Middle frontal gyrus (tissue), 1 donor: ENCODE measurements at regions not wholly inside any gene's neighbourhood (a gene's known extent, or its start where the extent isn't known, plus 50 kb on each side); places are given as distances from the start of the nearest gene placed in this dataset.

ENCODE experiments used
- DNase-seq: peaks from one replicate; pipeline ENCODE4 v3.0.0-alpha.2; 2015; ENCODE audit warnings: low spot score; ENCODE audit errors: extremely low spot score

DNA sequence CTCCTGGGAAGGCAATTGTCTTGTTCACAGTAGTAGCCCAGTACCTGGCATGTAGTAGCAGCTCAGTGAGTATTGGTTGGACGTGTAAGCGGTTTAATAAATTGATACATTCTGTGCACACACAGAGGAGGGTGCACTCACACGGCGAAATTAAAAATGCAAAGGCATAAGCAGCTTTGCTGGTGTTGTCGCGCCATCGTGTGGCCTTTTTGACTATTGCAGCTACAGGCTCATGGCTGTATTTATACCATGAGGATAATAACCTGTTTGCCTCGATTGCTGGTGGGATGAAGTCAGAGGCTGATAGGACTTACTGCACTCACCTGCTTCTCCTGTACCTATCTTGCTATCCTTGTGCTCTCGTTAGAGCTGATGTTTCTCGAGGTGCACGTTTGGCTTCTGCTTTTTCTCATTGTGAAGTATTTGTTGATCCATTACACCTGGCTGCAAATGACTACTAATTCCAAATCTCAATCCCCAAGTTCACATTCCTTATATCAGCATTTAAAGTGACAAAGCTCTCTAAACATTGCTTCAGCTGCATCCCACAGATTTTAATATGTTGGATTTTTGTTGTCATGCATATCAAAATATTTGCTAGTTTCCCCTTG is 61.5 kb downstream of the TBXT start:
- DNase-seq, result peak; percentile 76

DNA sequence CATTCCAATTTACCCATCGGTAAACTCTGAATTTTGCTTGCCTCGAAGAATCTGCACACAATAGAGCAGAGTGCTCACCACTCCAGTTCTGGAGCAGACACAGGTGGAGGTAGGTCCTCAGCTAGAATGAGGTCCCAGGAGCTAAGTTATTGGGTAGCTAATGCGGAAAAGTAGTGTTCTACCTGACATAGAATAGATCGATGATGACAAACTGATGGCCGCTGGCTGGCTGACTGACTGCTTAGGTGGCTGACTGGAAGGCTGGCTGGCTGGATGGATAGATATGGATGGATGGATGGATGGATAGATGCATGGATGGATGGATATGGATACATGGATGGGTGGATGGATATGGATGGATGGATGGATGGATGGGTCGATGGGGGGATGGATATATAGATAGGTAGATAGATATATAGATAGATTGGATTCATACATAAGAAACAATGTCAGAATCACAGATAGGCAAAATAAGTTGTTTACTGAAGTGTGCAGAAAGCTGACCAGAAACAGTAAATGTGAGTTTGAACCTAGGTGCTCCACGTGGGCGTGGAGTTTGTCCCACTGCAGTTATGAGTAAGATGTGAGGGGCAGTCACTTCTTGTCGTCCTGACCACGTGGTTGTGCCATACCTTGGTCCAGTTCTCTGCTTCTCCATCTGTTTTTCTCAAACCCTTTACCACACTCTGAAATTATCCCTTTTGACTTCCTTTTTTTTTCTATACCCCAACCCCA is 62.1 kb downstream of the TBXT start:
- DNase-seq, result no peak

DNA sequence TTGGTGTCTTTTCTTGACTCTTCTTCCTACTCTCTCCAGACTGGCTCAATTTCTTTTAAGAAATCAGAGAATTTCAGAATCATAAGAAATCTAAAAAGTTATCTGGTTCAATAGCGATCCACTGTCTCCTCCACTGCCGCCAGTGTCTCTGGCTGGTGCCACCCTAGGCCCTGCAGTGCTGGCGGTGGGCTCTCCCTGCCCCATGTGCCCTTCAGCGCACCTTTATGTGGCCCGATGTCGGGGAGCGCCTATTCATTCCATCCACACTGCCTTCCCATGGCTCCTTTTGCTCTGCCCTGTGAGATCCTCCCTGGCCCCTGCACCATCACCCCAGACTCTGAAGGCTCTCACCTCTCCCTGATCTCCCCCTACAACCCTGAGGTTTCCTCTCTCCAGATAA is 62.8 kb downstream of the TBXT start:
- no peak for DNase-seq

DNA sequence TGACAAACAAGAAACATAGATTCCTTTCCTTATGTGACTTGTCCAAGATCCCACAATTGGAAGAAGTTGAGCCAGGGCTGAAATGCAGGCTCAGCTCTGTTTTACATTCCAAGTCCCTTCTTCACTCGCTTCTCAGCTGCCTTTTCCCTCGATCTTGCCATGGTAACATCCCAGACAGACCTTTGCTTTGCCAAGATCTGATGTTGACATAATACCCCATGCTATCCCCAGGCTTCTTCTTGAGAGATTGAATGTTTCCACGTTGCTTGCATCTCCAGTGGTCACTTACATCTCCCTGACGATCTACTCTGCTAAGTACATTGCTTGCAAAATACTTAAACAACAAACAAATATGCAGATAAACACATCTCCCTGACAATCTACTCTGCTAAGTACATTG is 63.5 kb downstream of the TBXT start:
- no peak for DNase-seq

DNA sequence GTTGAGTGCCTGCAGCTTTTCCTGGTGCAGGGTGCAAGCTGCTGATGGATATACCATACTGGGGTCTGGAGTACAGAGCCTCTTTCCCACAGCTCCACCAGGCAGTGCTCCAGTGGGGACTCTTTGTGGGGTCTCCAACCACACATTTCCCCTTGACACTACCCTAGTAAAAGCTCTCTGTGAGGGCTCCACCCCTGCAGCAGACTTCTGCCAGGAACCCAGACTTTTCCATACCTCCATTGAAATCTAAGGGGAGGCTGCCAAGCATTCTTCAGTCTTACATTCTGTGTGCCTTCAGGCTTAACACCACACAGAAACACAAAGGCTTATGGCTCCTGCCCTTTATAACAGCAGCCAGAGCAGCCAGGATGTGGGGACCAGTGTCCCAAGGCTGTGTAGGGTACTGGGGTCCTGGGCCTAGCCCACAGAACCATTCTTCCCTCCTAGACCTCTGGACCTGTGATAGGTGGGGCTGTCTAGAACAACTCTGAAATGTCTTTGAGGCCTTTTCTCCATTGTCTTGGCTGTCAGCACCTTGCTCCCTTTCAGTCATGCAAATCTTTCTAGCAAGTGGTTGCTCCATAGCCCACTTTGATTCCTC is 65.7 kb downstream of the TBXT start:
- DNase-seq, result no peak

DNA sequence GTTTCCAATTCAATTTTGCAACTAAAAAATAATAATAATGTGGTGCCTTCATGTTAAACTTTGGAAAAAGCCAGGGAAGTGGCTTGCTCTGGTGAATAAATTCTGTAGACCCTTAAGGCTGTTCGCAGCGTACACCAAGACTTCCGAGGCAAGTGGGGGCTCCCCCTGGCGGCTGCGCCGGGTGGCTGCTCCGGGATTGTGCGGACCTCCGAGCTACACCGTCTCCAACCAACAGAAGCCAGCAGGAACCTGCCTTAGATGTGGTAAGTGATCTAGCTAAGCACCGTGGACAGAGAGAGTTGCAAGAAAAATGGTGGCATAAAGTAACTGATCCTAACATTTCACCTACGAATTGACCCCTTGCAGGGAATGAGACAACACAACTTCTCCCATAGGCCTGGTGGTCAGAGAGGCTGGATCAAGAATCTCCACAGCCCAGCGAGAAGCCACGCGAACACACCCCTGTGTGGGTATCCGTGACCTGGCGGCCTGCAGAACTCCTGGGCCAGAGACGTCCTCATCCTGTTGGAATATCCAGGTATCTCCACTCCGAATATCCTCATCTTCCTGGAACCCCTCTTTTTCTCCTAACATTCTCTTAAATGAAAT is 69.6 kb downstream of the TBXT start:
- DNase-seq, result peak; percentile 20

DNA sequence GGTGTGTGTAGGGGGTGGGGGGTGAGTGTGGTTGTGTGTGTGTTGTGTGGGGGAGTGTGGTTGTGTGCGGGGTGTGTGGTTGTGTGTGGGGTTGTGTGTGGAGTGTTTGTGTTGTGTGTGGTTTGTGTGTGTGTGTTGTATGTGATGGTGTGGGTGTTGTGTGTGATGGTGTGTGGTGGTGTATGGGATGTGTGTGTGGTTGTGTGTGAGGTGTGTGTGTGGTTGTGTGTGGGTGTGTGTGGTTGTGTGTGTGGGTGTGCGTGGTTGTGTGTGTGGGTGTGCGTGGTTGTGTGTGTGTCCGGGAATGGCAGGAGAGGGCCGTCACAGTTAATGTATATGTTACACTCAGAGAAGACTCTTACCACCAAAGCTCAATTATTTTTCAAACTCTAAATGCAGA is 79.8 kb downstream of the TBXT start:
- DNase-seq, result no peak

DNA sequence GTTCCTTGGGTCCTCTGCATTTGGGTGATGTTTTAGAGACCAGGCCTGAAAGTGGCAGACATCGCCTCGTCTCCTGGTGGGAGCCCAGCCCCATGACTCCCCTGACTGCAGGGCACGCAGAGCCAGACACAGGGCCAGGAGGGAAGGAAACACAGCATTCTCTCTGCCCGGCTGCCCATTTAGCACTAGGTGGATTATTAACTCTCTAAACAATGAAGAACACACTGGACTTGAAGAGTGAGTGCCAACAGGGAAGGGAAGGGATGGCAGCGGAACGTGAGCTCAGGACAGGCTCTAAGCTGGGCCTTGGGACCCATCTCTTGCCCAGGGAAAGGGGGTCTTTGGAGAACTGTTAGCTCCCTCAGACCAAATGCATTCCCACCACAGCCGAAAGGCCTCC is 80.4 kb downstream of the TBXT start:
- no peak for DNase-seq

DNA sequence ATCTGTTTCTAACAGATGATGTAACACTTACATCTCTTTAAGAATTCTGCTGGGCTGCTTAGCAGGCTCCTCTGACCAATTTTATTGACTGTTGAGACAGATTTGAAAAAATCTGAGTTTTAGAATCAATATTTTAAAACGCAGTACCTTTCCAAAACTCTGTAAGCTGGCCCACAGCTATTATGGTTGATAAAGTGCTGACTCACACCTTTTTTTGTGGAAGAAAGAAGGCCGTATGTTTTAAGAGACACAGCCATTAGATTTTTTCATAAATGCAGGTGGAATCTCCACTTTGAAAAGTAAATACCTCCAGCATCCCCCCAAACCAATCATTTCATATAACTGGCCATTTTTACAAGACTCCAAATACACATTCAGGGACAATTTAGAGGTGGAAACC is 82.2 kb downstream of the TBXT start:
- no peak for DNase-seq

DNA sequence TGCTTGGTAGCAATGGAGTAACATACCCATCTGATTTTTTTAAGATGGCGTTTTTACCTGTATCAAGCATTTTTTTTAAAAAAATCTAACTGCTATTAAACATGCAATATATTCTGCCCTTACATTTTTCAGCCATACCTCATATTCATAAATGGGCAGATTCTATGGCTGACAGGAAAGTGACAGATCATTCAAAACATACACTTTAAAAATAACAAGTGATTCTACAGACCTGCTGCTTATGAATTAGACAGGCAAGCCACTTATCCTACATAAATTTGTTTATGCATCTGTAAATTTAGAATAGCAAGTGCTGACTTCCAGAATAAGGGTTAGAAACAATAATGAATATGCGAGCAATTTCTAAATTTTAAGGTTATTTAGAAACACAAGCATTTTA is 82.7 kb downstream of the TBXT start:
- DNase-seq, result no peak

DNA sequence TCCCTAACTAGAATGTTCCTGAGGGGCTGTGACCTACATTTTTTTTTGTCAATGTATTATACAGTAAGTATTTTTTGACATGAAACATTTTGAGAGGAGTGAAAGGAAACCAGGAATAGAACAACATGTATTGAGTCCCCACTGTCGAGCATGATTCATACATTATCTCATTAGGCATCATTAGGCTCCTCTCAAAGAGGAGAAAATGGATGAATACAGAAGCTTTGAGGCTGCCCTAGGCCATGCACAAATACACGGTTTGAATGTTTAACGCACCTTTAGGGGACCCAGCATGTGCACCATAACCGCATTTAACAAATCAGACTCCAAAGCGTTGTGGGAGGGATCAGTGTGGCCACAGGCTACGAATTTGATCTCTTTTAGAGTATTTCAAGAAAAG is 87.8 kb downstream of the TBXT start:
- no peak for DNase-seq

DNA sequence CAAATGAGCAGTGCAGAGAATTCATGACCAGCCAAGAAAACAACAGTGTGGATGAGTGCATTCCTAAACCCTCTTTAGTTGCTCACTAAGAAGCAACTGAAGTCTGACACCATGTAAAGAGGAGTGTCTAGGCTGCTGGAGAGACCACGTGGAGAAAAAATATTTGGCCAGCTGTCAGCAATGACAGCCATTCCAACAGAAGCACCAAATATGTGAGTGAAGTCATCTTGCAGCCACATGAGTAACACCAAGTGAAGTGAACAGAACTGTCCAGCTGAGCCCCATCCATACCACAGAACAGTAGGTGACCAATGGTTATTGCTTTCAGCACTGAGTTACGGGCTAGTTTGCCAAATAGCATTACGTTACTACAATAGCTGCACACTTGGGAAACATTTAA is 89.4 kb downstream of the TBXT start:
- no peak for DNase-seq

DNA sequence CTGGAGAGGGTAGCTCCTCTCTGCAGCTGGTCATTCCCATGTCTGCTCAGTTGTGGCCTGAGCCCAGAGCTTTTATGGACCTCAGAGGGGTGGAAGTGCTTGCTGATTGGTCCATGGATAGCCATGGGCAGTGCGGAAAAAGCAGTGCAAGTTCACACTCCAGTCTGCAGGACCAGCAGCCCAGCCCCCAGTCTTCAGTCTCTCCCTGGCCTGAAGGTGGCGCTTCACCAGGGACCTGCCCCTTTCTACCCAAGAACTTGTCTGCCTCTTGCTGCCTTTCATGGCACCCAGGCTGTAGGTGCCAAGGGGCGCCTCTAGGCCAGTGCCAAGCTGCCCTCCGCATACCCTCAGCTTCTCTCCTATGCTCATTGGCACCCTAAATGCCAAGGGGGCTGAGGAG is 91.0 kb downstream of the TBXT start:
- DNase-seq, result no peak

DNA sequence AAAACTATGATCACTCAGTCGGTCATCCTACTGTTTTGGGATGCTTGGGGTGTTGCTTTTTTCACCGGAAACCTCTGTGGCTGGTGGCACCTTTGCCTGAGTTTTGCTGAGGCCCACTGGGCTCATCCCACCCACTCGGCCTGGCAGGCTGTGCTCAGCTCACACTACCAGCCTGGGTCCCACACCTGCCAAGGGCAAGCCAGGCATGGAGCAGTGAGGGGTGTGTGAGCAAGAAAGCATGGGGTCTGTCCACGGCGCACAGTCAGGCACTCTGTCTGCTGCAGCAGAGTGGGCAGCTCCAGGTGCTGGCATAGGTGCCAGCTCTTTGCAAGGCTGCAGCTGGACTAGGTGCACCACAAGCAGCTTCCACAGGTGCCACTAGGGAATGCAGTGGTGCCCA is 91.7 kb downstream of the TBXT start:
- no peak for DNase-seq

DNA sequence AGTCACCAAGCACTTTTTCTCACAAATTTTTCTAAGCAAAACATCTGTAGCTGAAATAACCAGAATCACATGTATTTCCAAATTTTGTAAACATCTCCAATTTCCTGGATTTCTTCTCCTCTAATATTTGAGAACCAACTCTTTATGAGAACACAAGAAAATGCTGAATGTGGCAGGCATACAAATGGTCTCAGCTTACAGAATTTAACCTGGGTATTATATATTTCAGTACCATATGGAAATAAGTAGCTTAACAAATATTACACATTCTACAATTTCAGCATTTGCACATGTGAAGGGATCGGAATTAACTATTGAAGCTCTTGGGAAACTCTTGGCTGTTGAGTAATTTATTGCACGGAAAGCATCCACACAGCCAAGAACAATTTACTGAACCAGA is 92.5 kb downstream of the TBXT start:
- no peak for DNase-seq

DNA sequence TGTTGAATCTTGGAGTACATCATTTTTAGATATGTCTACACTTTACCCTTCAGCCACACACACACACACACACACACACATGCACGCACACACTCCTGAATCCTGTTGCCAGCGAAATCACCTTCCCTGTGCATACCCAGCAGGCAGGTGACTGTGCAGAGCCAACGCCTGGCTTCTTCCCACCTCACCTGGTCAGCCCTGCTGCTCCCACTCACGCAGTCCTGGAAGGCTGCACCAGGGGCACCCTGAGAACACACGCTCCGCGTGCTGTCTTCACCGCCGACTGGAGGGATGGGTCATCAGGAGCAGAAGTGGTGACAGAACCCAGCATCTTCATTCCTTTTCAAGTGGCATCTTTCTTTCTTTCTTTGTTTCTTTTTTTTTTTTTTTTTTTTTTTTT is 94.6 kb downstream of the TBXT start:
- DNase-seq, result no peak

DNA sequence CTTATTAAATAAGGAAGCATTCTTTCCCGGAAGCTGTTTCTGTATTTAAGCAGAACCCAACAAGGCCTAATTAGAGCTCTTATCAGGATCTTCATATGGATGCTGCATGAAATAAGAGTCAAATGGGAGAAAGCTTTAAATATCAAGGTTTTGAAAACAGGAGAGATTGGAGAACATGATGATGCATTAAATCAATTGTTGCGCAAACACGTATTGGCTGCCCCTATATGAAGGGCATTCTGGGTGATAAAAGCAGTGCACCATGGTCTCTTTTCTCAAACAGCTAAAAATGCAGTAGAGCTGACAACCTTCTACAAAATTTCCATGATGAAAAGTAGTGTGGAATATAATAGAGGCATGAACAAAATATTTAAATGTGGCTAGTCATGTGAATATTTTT is 98.9 kb downstream of the TBXT start:
- DNase-seq, result no peak

DNA sequence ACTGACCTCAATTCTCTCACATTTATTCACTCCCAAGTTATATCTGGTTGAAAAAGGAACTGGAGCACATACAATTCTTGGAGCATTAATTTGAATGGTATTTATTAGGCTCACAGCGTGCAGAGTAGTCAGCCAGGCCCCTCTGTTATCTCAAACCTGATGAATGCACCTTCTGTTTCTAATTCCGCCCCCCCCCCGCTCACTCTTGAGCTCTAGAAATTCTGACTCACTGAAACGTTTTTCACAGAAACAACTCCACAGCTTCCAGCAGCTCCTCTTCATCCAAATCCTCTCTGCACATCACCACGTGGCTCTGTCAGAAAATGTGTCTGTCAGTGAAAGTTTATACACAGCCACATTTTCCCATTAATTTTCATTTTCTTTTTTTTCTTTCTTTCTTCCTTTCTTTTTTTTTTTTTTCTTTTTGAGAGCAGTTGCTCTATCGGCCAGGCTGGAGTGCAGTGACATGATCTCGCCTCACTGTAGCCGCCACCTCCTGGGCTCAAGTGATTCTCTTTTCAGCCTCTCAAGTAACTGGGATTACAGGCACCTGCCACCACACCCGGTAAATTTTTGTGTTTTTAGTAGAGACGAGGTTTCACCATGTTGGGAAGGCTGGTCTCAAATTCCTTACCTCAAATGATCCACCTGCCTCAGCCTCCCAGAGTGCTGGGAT is 109.4 kb downstream of the TBXT start:
- no peak for DNase-seq

DNA sequence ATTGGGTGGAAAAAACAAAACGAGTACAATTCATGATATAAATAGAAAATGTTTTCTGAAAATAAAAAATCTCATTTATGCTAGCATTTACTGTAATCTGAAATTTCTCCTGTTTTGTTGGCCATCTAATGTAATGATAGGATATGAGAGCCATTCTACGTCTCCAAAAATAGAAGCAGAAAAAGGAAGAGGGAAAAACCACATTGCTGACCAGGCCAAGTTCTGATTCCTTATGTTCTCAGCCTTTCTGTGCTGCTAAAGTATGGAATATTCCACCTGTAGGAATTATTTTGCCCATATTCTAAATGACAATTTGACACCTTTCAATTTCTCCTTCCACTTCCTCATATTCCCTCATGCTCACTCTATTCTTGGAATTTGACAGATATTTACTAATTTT is 110.2 kb downstream of the TBXT start:
- no peak for DNase-seq

DNA sequence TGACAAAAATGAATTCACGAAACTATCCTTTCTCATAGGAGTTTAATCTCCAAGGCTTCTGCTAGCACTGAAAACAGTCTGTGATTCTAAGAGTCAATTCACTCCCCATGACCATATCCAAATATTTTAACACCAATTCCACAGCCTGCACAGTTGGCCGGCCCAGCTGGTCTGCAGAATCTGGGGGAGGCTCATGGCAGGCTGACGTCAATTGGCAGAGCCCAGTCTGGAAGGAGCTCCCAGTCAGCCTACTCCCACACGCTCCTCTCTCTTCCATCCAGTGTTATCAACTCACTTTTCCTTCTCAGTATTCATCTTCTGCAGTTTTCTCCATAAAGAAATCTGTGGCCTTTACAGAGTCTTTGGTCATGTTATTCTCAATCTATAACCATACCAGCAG is 111.0 kb downstream of the TBXT start:
- peak; percentile 67 for DNase-seq

DNA sequence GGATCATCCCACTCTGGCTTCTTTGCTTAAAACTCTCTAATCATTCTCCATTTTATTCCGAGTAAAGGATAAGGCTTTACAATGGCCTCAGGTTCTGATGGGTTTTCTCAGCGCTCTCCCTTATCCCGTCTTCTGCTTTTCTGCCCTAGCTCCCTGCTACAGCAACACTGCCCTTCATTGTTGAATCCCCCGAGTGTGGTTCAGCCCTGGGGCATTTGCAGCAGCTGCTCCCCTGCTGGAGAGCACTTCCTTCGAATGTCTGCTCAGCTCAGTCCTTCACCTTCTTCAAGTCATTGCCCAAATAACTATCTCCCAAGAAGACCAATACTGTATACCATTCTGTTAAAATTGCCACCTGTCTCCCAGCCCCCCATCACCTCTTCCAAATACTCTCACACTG is 111.8 kb downstream of the TBXT start:
- no peak for DNase-seq

DNA sequence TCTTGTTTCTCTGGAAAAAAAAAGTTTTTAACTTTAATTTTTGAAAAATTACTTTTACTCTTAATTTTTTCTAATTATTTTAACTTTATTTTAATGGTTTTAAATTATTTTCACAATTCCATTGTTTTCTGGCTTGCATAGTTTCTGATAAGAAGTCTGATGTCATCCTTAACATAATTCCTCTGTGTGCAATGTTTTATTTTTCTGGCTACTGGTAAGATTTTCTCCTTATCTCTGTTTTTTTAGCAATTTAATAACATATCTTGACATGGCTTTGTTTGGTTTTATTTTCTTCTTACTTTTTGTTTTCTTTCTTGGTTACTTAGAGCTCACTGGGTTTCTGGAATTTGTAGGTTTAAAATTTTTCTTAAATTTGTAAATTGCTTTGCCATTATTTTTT is 114.8 kb downstream of the TBXT start:
- DNase-seq, result no peak
